SJSA1 (cell line): ENCODE measurements at regions not wholly inside any gene's neighbourhood (a gene's known extent, or its start where the extent isn't known, plus 50 kb on each side); places are given as distances from the start of the nearest gene placed in this dataset.
"Not testable (repeated sequence)": the region's sequence is repeated elsewhere in the genome, so short reads cannot be mapped to it uniquely, and the experiment has no call there.

ENCODE experiments used
- DNase-seq, 2 experiments: peaks; one replicate each; pipeline ENCODE4 v3.0.0-alpha.2; 2015 to 2020; ENCODE audit warnings: low spot score in 2 of 2, low read depth in 1 of 2
- H3K27ac ChIP-seq: fragments of 250-450 bp; sonication (Bioruptor Pico); 2 replicates; pipeline ENCODE4 v1.5.1; 2020; ENCODE audit warnings: mild to moderate bottlenecking, moderate library complexity
- H3K27me3 ChIP-seq: fragments of 250-450 bp; sonication (Bioruptor Pico); replicated peaks from 2 replicates; pipeline ENCODE4 v1.5.1; 2020; ENCODE audit warnings: mild to moderate bottlenecking, moderate library complexity
- H3K36me3 ChIP-seq: fragments of 250-450 bp; sonication (Bioruptor Pico); 2 replicates; pipeline ENCODE4 v1.5.1; 2020; ENCODE audit warnings: mild to moderate bottlenecking
- H3K4me1 ChIP-seq: fragments of 250-450 bp; sonication (Bioruptor Pico); replicated peaks from 2 replicates; pipeline ENCODE4 v1.6.1; 2021; ENCODE audit warnings: mild to moderate bottlenecking
- H3K4me3 ChIP-seq: fragments of 250-450 bp; sonication (Bioruptor Pico); 2 replicates; pipeline ENCODE4 v1.5.1; 2020; ENCODE audit warnings: mild to moderate bottlenecking
- H3K9me3 ChIP-seq: fragments of 250-450 bp; sonication (Bioruptor Pico); replicated peaks from 2 replicates; pipeline ENCODE4 v1.5.1; 2020; ENCODE audit warnings: mild to moderate bottlenecking

DNA sequence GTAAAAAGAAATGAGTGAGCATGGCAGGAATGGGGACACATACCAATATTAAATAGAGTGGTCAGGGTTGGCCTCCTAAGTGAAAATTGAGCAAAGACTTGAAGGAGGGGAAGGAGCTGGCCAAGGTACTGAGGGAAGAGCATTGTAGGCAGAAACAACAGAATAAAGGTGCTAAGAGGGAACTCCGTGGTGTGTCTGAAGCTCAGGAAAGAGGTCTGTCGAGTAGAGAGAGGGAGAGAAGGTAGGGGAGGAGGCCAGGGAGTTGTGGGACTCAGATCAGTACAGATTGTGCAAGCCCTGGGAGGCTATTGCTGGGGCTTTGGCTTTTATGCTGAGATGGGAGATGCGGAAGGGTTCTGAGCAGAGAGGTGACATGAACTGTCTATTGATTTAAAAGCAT lies 664.7 kb downstream of the SPATA31A6 start:
- not testable (repeated sequence) for H3K4me3 ChIP-seq, H3K27me3 ChIP-seq, H3K9me3 ChIP-seq, H3K4me1 ChIP-seq, DNase-seq, H3K27ac ChIP-seq, H3K36me3 ChIP-seq

GRCh38 chr9:42850896-42851693 lies 667.6 kb downstream of the SPATA31A6 start:
- H3K4me1 ChIP-seq, DNase-seq, H3K9me3 ChIP-seq, H3K4me3 ChIP-seq, H3K27me3 ChIP-seq, H3K36me3 ChIP-seq, H3K27ac ChIP-seq: not testable (repeated sequence)

DNA sequence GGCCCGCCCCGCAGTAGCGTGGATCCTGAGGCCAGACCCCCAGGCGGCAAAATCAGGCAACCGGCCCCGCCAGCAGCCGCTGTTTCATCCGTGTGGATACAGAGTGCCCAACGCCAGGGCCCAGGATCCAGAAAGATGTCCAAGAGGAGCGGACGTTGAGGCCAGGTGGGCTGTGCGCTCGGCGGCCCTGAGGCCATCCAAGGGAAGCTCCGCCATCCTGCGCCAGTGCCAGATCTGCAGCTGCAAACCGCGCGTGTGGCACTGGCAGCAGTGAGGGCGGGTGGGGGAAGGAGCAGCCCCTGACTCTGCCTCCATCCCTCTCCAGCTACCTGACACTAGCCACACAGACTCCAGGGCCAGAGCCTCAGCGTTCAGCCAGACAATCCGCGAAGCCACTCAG lies 668.2 kb downstream of the SPATA31A6 start:
- H3K4me3 ChIP-seq, H3K36me3 ChIP-seq, H3K27ac ChIP-seq, DNase-seq, H3K9me3 ChIP-seq, H3K4me1 ChIP-seq, H3K27me3 ChIP-seq: not testable (repeated sequence)

DNA sequence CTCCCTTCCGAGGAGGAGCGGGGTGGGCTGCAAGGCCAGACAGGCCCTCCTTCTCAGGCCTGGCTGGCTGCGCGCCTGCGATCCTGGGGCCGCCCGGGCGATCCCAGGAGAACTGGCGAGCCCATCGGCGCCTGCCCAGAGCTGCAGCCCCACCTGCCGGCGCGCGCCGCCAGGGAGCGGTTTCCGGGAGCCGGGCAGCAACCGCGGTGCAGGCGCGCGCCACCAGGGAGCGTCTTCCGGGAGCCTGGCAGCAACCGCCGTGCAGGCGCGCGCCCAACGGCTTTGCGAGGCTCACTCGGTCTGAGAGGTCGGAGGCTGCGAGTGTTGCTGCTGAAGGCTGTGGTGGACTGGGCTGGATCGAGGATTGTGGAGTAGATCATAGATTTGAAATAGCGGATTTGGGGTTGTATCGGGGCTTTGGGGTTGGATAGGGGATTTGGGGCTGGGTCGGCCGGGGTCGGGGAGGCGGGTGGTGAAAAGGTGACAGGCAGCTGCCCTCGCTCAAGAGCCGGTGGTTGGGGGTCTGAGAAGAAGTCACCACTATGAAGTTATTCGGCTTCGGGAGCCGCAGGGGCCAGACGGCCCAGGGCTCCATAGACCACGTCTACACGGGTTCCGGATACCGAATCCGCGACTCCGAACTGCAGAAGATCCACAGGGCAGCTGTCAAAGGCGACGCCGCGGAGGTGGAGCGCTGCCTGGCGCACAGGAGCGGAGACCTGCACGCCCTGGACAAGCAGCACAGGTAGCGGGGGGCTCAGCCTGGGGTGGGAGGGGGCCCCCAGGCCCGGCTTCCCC lies 668.9 kb downstream of the SPATA31A6 start:
- DNase-seq, result peak; percentile 1 to 30

GRCh38 chr9:42860133-42860532 lies 676.7 kb downstream of the SPATA31A6 start:
- not testable (repeated sequence) for DNase-seq, H3K4me1 ChIP-seq, H3K9me3 ChIP-seq, H3K4me3 ChIP-seq, H3K36me3 ChIP-seq, H3K27ac ChIP-seq, H3K27me3 ChIP-seq

More for the DNA sequence above, 668.9 kb downstream of the SPATA31A6 start:
- not testable (repeated sequence) for H3K36me3 ChIP-seq, H3K27me3 ChIP-seq, H3K27ac ChIP-seq, H3K4me1 ChIP-seq, H3K9me3 ChIP-seq, H3K4me3 ChIP-seq

DNA sequence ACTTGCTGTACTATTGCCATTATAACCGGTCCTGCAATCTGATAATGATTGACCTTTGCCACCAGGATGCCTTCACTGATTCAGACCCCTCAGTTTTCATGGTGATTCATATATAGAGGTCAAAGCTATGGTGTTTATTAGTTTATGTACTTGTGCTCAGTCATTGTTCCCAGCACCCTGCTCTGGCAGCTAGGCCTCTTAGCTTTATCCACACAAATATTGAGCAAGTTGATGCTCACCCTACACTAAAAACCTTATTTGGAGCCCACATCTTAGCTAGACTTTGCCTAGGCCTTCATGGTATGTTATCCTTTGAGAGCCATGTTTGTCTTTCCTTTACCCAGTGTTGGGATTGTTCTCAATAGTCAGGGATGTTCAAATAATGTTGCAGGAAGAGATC lies 679.0 kb downstream of the SPATA31A6 start:
- not testable (repeated sequence) for H3K4me1 ChIP-seq, H3K4me3 ChIP-seq, H3K36me3 ChIP-seq, DNase-seq, H3K27ac ChIP-seq, H3K27me3 ChIP-seq, H3K9me3 ChIP-seq
